Neural cell (in vitro differentiated cells): ENCODE measurements at regions not wholly inside any gene's neighbourhood (a gene's known extent, or its start where the extent isn't known, plus 50 kb on each side); places are given as distances from the start of the nearest gene placed in this dataset.

Source experiments
- EZH2 ChIP-seq: fragments of 200-600, 300-800 bp; shearing (Covaris generic), sonication (generic); IDR thresholded peaks from 2 replicates; pipeline ENCODE4 v1.6.1; 2014; ENCODE audit warnings: antibody characterized with exemption, low read length, borderline replicate concordance, mild to moderate bottlenecking; ENCODE audit not compliant: insufficient read depth, poor library complexity, severe bottlenecking
- POLR2AphosphoS5 ChIP-seq: IDR thresholded peaks from 2 replicates; pipeline ENCODE4 v1.6.1; 2012
- RAD21 ChIP-seq: fragments of 450-650 bp; conservative IDR thresholded peaks from 2 replicates; pipeline ENCODE4 v1.6.1; 2014; ENCODE audit warnings: antibody characterized with exemption, mild to moderate bottlenecking, moderate library complexity
- TAF1 ChIP-seq: IDR thresholded peaks from 2 replicates; pipeline ENCODE4 v1.6.1; 2012; ENCODE audit warnings: low read depth
- TF ChIP-seq, protein P1 (sequence below): fragments of 450-650 bp; IDR thresholded peaks from 2 replicates; pipeline ENCODE4 v1.5.1; 2014; ENCODE audit warnings: antibody characterized with exemption, mild to moderate bottlenecking, moderate library complexity; ENCODE audit not compliant: poor library complexity, severe bottlenecking
- TF ChIP-seq, protein P2 (sequence below): IDR thresholded peaks from 2 replicates; pipeline ENCODE4 v1.6.1; 2012; ENCODE audit warnings: borderline replicate concordance

DNA sequence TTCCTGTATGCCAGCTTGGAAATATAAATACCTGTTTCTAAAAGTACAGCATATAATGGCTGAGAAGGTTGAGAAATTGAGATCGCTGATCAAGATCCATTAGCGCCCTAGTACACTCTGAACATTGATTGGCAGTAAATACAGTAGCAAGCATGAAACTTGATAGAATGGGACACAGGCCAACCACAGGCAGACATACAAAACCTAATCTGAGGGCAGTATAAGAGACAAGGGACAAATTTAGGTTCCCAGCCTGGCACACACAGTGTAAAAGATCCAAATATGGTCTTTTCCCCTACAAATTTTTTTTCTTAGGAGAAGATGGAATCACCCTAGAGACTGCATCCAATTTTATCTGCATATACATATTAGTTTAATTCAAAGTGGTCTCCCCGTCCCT is 126.5 kb upstream of the ARHGAP42 start:
- TF ChIP-seq, protein P1, sequence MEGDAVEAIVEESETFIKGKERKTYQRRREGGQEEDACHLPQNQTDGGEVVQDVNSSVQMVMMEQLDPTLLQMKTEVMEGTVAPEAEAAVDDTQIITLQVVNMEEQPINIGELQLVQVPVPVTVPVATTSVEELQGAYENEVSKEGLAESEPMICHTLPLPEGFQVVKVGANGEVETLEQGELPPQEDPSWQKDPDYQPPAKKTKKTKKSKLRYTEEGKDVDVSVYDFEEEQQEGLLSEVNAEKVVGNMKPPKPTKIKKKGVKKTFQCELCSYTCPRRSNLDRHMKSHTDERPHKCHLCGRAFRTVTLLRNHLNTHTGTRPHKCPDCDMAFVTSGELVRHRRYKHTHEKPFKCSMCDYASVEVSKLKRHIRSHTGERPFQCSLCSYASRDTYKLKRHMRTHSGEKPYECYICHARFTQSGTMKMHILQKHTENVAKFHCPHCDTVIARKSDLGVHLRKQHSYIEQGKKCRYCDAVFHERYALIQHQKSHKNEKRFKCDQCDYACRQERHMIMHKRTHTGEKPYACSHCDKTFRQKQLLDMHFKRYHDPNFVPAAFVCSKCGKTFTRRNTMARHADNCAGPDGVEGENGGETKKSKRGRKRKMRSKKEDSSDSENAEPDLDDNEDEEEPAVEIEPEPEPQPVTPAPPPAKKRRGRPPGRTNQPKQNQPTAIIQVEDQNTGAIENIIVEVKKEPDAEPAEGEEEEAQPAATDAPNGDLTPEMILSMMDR: no peak
- TF ChIP-seq EZH2 (no peak), TAF1 (no peak), POLR2AphosphoS5 (no peak), RAD21 (no peak)
- TF ChIP-seq, protein P2, sequence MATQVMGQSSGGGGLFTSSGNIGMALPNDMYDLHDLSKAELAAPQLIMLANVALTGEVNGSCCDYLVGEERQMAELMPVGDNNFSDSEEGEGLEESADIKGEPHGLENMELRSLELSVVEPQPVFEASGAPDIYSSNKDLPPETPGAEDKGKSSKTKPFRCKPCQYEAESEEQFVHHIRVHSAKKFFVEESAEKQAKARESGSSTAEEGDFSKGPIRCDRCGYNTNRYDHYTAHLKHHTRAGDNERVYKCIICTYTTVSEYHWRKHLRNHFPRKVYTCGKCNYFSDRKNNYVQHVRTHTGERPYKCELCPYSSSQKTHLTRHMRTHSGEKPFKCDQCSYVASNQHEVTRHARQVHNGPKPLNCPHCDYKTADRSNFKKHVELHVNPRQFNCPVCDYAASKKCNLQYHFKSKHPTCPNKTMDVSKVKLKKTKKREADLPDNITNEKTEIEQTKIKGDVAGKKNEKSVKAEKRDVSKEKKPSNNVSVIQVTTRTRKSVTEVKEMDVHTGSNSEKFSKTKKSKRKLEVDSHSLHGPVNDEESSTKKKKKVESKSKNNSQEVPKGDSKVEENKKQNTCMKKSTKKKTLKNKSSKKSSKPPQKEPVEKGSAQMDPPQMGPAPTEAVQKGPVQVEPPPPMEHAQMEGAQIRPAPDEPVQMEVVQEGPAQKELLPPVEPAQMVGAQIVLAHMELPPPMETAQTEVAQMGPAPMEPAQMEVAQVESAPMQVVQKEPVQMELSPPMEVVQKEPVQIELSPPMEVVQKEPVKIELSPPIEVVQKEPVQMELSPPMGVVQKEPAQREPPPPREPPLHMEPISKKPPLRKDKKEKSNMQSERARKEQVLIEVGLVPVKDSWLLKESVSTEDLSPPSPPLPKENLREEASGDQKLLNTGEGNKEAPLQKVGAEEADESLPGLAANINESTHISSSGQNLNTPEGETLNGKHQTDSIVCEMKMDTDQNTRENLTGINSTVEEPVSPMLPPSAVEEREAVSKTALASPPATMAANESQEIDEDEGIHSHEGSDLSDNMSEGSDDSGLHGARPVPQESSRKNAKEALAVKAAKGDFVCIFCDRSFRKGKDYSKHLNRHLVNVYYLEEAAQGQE: no peak
